ENCODE measurements at regions not wholly inside any gene's neighbourhood (a gene's known extent, or its start where the extent isn't known, plus 50 kb on each side); places are given as distances from the start of the nearest gene placed in this dataset.

DNA sequence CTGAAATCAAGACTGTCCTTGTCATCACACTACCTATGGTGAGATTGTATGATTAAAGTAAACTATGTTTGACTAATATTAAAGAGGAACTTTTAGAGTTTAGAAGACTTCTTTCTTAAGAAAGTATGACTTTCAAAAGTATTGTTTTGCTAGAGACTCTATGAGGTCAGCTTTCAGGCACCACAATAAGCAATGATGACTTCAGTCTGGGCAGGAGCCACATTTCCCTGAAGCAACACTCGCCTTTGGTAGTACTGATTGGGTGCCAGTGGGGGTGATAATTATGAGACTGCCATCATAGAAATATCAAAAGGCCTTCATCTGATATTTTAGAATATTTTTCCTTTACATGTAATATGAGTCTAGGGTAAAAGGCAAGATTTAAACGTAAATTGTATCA is 212.6 kb downstream of the DTHD1 start:
- DNase-seq (ENCODE audit: low spot score) = no peak

DNA sequence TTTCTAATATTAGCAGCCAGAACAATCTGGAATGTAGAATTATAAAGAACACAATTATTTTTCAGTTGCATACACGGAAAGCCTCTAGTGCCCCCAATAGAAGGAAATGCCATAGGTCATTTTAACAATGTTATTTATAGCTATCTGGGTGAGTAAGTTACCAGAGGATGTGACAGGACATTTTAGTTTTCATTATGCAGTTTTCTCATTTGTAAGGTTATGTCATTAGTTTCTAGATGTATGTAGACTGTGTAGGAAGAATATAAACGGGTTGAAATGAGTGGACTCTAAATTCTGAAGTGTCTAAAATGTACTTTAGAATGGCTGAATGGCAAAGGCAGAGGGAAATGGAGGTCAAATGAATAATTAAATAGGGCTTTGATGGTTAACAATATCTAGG is 213.3 kb downstream of the DTHD1 start:
- no peak for DNase-seq (ENCODE audit: low spot score)

DNA sequence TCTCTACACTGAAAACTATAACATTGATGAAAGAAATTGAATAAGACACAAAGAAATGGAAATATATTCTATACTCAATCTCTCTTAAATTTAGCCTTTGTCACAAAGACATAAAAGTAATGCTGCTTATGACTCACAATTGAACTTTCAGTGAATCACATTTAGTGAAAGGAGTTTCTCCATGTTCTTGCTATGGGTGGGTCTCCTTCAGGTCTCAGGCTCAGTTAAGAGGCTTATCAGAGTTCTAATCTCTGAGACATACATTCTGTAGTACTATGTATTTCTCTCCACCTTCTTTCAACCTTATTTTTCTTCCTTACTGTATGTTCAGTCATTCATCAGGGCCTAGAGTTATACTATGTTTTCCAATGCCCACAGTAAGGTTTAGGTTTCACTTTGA is 220.9 kb downstream of the DTHD1 start:
- DNase-seq (ENCODE audit: low spot score) = no peak

DNA sequence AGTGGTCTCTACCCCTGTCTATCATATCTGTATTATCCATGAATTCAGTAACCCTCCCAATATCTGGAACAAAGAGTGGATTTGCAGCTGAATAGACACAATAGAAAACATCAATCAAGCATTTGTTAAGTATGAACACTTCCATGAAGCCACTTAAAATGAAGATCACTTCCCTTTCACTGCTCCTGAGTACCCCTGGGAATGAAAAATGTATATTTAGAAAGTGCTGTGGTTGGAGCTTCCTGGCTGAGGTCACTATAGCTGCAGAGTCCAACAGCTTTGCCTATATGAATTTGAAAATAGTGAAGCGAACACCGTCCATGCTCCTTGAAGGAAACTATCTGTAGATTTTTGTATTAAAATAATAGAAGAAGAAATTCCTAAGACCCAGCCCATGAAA is 227.0 kb downstream of the DTHD1 start:
- DNase-seq (ENCODE audit: low spot score) = no peak

- no peak for DNase-seq (ENCODE audit: low spot score)
Measured at GRCh38 chr4:36509845-36510244, 228.4 kb downstream of the DTHD1 start.

DNA sequence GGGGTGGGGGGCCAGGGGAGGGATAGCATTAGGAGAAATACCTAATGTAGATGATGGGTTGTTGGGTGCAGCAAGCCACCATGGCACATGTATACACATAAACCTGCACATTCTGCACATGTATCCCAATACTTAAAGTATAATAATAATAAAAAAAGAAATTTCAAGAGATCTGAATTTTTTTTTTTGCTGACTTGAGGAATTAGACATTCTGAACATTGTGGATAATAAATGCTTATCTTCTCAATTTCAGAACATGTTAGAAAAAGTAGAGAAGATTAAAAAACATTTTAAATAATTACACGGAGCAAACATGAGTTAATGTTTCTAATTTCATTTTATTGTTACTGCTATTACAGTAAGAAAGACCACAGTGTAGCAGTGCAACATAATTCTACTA is 230.4 kb downstream of the DTHD1 start:
- no peak for DNase-seq (ENCODE audit: low spot score)

GRCh38 chr4:36516522-36517095 is 235.2 kb downstream of the DTHD1 start:
- no peak for DNase-seq (ENCODE audit: low spot score)

DNA sequence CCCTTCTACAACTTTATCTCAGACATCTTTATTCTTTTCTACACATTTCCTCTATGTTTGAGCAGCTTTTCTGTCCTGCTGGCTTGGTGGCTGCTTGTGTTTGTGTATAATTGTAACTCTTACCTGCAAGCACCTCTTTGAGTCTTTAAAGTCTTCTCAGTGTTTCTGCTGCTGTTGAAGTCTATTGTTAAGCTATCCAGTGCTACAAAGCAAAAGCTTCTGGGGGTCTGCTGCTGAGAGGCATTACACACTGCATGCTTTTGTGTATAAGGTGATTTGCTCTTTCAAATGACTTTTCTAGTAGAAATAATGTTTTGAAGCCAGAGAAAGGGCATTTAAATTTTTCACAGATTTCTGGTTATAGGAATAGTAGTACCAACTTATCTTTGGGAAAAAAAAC is 241.8 kb downstream of the DTHD1 start:
- no peak for DNase-seq (ENCODE audit: low spot score)

GRCh38 chr4:36532670-36533379 is 251.4 kb downstream of the DTHD1 start:
- DNase-seq (ENCODE audit: low spot score) = no peak

GRCh38 chr4:36533944-36534343 is 252.5 kb downstream of the DTHD1 start:
- DNase-seq (ENCODE audit: low spot score) = no peak

DNA sequence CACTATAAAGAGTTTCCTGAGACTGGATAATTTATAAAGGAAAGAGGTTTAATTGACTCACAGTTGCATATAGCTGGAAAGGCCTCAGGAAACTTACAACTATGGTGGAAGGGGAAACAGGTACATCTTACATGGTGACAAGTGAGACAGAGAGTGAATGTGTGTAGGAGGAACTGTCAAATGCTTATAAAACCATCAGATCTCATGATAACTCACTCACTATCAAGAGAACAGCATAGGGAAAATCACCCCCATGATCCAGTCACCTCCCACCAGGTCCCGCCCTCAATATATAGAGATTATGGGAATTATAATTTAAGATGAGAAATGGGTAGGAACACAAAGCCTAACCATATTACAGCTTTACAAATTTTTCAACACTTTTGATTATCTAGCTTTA is 266.0 kb downstream of the DTHD1 start:
- no peak for DNase-seq (ENCODE audit: low spot score)

DNA sequence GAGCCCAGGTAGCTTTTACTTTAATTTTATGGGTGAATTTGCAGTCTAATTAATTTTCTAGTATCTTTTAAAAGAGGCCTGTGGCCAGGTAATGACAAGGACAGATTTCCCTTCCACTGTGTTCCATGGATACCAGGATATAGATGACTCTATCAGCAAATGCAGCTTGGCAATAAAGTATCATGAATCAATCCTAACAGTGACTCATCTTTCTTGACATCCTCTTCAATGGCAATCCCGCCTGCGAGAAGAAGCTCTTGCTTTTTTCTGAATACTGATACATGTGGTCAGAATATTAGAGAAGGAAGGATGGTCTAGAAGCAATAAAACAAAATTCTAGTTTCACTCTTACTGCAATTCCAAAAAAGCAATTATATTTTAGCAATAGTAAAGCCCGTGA is 267.8 kb downstream of the DTHD1 start:
- no peak for DNase-seq (ENCODE audit: low spot score)

- no peak for DNase-seq (ENCODE audit: low spot score)
Measured at GRCh38 chr4:36549992-36550391, 268.6 kb downstream of the DTHD1 start.

- no peak for DNase-seq (ENCODE audit: low spot score)
Measured at GRCh38 chr4:36551697-36552214, 270.3 kb downstream of the DTHD1 start.

DNA sequence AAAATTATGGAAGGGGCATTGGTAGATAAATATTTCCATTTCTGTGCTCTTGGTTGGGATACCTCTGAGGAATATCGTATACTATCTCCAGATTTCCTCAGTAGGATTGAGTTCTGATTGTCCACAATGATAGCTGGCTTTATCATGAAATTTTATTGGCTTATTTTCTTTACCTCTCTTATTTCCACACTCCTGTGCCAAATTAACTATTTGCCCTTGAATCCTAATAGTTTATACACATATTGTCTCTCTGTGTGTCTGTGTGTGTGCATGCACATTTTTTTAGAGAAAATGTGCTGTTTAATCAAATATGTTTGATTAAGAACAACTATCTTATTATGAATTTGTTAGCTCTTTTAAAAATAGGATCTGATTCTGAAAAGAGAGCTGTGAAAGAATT is 271.6 kb downstream of the DTHD1 start:
- no peak for DNase-seq (ENCODE audit: low spot score)

DNA sequence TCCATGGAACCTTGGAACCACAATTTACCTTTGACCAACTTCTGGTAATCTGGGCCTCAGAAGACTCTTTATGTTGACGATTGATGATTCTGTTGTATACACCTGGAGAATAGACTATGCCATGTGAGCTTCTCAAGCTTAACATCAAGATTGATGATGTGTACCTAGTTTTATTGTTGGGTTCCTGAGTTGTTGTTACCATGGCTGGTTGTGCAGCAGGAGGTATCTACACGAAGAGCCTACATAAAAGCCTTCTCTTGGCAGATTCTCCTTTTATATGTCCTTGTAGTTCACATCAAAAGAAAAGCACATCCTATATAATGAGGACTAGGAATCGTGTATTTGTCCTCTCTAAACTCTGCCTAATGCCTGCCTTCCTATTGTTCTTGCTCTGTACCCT is 272.0 kb downstream of the DTHD1 start:
- DNase-seq (ENCODE audit: low spot score) = no peak

DNA sequence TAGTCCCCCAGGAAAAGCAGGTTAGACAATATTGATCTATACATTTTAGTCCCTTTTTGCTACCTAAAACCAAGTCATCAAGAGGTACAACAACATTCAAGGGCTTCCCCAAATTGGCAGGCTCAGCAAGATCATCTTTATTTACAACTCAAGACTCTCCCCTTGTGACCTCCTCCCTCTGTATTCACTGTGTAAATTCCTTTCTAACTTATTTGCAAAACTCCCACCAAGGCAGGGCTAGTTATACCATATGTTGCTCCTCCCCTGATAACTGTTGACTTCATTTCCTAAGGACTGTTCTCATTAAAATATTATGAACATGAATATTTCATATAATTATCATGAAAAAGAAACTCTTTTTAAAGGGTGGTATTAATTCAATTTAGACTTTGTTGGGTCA is 275.6 kb downstream of the DTHD1 start:
- no peak for DNase-seq (ENCODE audit: low spot score)

DNA sequence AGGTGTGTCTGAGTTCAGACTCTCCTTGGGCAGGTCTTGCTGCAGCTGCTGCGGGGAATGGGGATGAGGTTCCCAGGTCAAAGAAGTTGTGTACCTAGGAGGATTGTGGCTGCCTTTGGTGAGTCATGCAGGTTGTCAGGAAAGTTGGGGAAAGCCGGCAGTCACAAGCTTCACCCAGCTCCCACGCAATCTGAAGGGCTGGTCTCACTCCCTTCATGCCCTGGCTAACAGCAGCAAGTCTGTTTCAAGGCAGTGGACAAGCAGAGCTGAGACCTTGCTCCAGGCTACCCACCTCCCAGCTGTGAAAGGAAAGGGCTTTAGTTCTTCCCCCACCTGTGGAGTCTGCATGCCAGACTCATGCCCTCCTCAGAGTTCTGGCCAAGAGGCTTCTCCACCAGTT is 287.2 kb downstream of the DTHD1 start:
- DNase-seq (ENCODE audit: low spot score) = no peak

DNA sequence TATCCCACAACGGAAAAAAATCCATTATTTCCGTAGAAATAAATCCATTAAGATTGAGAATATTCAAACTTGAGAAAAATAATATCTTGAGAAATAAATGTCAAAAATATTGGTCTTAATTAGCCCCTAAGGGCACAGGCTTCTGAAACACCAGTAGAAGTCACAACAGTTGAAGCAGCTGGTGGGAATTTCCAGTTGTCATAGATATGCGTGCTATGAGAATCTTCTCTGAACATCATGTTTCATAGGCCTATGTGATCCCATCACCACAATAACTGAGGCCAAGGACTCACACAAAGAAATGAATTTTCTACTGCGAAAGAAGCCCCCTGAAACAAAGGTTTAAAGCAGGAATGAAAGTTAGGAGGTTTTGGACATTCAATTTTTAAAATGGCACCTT is 292.0 kb downstream of the DTHD1 start:
- DNase-seq (ENCODE audit: low spot score) = no peak

GRCh38 chr4:36574816-36575215 is 293.4 kb downstream of the DTHD1 start:
- no peak for DNase-seq (ENCODE audit: low spot score)

DNA sequence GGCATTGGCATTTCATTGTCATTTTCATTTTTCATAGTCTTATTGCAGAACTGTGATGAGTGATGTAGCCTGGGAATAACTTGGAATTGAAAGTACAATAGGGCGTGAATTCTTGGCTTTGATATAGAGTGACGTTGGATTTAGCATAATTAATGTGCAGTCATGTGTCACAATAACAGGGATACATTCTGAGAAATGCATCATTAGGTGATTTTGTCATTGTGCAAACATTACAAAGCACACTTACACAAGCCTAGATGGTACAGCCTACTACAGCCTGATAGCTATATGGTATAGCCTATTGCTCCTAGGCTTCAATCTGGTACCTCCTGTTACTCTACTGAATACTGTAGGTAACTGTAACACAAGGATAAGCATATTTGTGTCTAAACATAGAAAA is 300.8 kb downstream of the DTHD1 start:
- DNase-seq (ENCODE audit: low spot score) = no peak

- no peak for DNase-seq (ENCODE audit: low spot score)
Measured at GRCh38 chr4:36587909-36588472, 306.6 kb downstream of the DTHD1 start.

GRCh38 chr4:36590343-36590742 is 308.9 kb downstream of the DTHD1 start:
- DNase-seq (ENCODE audit: low spot score) = no peak

Measured in cerebellar cortex (tissue), 1 donor.